Dendritic cell treated with granulocyte-macrophage colony-stimulating factor and Interleukin-4, amounts not matched to agents 40 ng/mL and 50 ng/mL, for 4 days (primary cell): ENCODE measurements at regions not wholly inside any gene's neighbourhood (a gene's known extent, or its start where the extent isn't known, plus 50 kb on each side); places are given as distances from the start of the nearest gene placed in this dataset.
"Not testable (repeated sequence)": the region's sequence is repeated elsewhere in the genome, so short reads cannot be mapped to it uniquely, and the experiment has no call there.

Experiments
- H3K27ac Mint-ChIP-seq: one replicate; pipeline ENCODE4 v1.8.0; 2022; ENCODE audit warnings: mild to moderate bottlenecking, mixed read lengths
- H3K27me3 Mint-ChIP-seq: one replicate; pipeline ENCODE4 v1.8.0; 2022; ENCODE audit warnings: mild to moderate bottlenecking, mixed read lengths
- H3K36me3 Mint-ChIP-seq: one replicate; pipeline ENCODE4 v1.8.0; 2022; ENCODE audit warnings: low read depth, mixed read lengths
- H3K4me1 Mint-ChIP-seq: one replicate; pipeline ENCODE4 v1.8.0; 2022; ENCODE audit warnings: low read depth, mixed read lengths
- H3K4me3 Mint-ChIP-seq: one replicate; pipeline ENCODE4 v1.8.0; 2022; ENCODE audit warnings: mild to moderate bottlenecking, moderate library complexity, mixed read lengths
- H3K9me3 Mint-ChIP-seq: one replicate; pipeline ENCODE4 v1.8.0; 2022; ENCODE audit warnings: mixed read lengths
- intact Hi-C: fragments of 100-400 bp; cut with micrococcal nuclease; formaldehyde crosslinking; loops from one replicate; pipeline ENCODE4 v1.15.0; 2022

DNA sequence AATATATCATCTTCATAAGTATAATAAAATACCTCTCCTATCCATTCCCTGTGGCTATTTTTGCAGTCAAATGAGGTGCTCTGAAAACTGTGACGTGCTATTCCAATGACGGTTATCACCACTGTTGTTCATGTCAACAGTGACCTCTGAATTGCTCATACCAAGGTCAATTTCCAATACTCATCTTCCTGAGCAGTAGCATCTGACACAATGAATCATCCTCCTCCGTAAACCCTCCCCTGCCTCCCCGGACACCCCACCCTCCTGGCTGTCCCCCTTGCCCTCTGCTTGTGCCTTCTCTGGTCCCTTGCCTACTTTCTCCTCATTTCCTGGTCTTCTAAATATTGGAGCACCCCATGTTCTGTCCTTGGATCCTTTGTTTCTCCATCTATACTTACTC lies 77.7 kb upstream of the SLC22A23 start:
- intact Hi-C loops = no loop called here
- Mint-ChIP-seq H3K27ac (no peak overlapping the region), H3K4me1 (no peaks in the 10 kb centered on the region), H3K27me3 (peaks cover 7% of the 10 kb centered on the region), H3K9me3 (no peaks in the 10 kb centered on the region), H3K4me3 (no peak overlapping the region), H3K36me3 (no peaks in the 10 kb centered on the region)

- Mint-ChIP-seq H3K27me3 (peaks cover 7% of the 10 kb centered on the region), H3K36me3 (no peaks in the 10 kb centered on the region), H3K9me3 (no peaks in the 10 kb centered on the region), H3K4me3 (no peak overlapping the region), H3K27ac (no peak overlapping the region), H3K4me1 (no peaks in the 10 kb centered on the region)
- intact Hi-C loops = no loop called here
Measured at GRCh38 chr6:3533981-3534380, 77.1 kb upstream of the SLC22A23 start.

GRCh38 chr6:3532296-3532916 lies 75.6 kb upstream of the SLC22A23 start:
- intact Hi-C loops = no loop called here
- Mint-ChIP-seq H3K9me3 (no peaks in the 10 kb centered on the region), H3K36me3 (no peaks in the 10 kb centered on the region), H3K4me3 (no peak overlapping the region), H3K27ac (no peak overlapping the region), H3K27me3 (peaks cover 3% of the 10 kb centered on the region), H3K4me1 (no peaks in the 10 kb centered on the region)

DNA sequence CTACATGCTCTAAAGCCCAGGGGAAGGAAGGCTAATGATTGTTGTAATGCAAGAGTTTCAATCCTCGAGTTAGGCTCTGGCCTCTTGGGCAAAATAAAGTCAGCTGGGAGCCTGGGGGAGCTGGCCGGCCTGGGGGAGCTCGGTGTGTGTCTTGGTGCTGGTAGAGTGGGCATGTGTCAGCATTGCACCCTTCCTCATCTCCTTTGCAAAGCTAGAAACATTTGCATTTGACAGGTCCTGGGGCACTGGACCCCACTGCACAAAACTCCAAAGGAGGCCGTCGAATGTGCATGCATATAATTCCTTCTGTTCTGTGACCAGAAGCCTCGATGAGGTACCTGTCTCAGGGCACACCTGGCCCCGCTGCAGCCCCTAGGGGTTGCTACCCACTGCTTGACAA lies 74.6 kb upstream of the SLC22A23 start:
- H3K9me3 Mint-ChIP-seq = no peaks in the 10 kb centered on the region
- no peaks in the 10 kb centered on the region for H3K4me1 Mint-ChIP-seq
- H3K27me3 Mint-ChIP-seq = peaks cover 3% of the 10 kb centered on the region
- H3K27ac Mint-ChIP-seq = no peak overlapping the region
- intact Hi-C loops = no loop called here
- H3K4me3 Mint-ChIP-seq = no peak overlapping the region
- no peaks in the 10 kb centered on the region for H3K36me3 Mint-ChIP-seq

DNA sequence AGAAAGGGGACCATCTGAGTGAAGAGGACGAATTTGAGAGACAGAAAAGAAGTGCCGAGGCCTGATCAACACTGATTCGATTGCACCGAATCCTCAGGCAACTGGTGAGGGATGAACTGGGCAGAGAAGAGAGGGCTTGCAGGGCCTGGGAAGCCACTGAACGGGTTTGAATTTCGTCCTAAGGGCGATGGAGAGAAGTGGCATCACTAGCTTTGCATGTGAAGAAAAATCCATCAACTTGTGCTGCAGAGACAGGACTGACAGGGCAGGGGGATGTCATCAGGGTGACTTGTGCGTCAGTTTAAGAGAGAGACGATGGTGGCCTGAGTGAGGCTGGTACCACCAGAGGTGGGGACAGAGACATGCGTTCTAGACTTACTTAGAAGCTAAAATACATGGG lies 73.7 kb upstream of the SLC22A23 start:
- no peak overlapping the region for H3K4me3 Mint-ChIP-seq
- no peak overlapping the region for H3K27ac Mint-ChIP-seq
- H3K9me3 Mint-ChIP-seq = no peaks in the 10 kb centered on the region
- H3K27me3 Mint-ChIP-seq = peaks cover 3% of the 10 kb centered on the region
- H3K4me1 Mint-ChIP-seq = no peaks in the 10 kb centered on the region
- no peaks in the 10 kb centered on the region for H3K36me3 Mint-ChIP-seq
- intact Hi-C loops = no loop called here

DNA sequence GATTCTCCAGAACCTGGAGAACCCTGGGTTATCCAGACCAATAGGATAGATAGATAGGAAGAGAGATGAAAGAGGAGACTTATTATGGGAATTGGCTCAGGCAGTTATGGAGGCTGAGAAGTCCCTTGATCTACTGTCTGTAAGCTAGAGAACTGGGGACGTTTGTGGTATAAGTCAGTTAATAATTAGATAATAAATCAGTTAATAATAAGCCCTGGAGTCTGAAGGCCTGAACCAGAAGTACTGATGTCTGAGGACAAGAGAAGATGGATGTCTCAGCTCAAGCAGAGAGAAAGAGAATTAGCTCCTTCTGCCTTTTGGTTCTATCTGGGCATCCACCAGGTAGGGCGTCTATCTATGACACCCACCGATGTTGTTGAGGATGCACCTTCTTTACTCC lies 72.9 kb upstream of the SLC22A23 start:
- H3K4me3 Mint-ChIP-seq = no peak overlapping the region
- H3K36me3 Mint-ChIP-seq = no peaks in the 10 kb centered on the region
- H3K9me3 Mint-ChIP-seq = no peaks in the 10 kb centered on the region
- H3K27me3 Mint-ChIP-seq = peaks cover 3% of the 10 kb centered on the region
- H3K4me1 Mint-ChIP-seq = no peaks in the 10 kb centered on the region
- intact Hi-C loops = no loop called here
- no peak overlapping the region for H3K27ac Mint-ChIP-seq

DNA sequence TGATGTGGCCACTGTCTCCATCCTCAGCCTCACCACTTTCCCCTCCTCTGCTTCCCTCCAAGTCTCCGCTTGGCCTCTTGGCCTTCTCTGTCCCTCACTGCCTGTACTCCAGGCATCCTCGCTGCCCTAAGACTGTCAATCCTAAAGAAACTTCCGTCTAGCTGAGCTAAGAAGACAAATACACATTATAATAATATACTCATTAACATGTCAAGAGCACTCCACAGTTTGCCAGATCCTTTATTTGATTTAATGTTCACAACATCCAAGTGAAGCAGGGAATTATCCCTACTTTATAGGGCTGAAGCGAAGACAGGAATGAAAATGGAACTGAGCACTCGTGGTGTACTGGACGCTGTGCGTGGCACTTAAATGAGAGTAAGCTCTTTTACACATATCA lies 72.4 kb upstream of the SLC22A23 start:
- H3K36me3 Mint-ChIP-seq = no peaks in the 10 kb centered on the region
- H3K4me3 Mint-ChIP-seq = no peak overlapping the region
- H3K27me3 Mint-ChIP-seq = peaks cover 3% of the 10 kb centered on the region
- H3K9me3 Mint-ChIP-seq = no peaks in the 10 kb centered on the region
- no peak overlapping the region for H3K27ac Mint-ChIP-seq
- no peaks in the 10 kb centered on the region for H3K4me1 Mint-ChIP-seq
- intact Hi-C loops = no loop called here

GRCh38 chr6:3528081-3528671 lies 71.3 kb upstream of the SLC22A23 start:
- intact Hi-C loops, H3K36me3 Mint-ChIP-seq, H3K27me3 Mint-ChIP-seq, H3K9me3 Mint-ChIP-seq, H3K4me1 Mint-ChIP-seq, H3K27ac Mint-ChIP-seq, H3K4me3 Mint-ChIP-seq: not testable (repeated sequence)

DNA sequence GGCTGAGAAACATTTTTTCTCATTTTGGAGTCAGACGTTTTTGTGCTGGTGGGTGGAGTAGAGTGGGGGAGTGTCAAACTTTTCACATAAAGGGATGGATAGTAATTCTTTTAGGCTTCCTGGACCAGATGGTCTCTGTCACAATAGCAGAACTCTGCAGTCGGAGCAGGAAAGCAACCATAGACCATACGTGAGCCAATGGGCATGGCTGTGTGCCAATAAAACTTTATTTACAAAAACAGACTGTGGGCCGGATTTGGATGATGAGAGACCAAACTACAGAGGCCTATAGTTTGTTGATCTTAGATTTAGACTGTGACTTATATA lies 70.8 kb upstream of the SLC22A23 start:
- no peaks in the 10 kb centered on the region for H3K4me1 Mint-ChIP-seq
- H3K4me3 Mint-ChIP-seq = no peak overlapping the region
- intact Hi-C loops = no loop called here
- H3K9me3 Mint-ChIP-seq = no peaks in the 10 kb centered on the region
- no peaks in the 10 kb centered on the region for H3K36me3 Mint-ChIP-seq
- H3K27me3 Mint-ChIP-seq = peaks cover 6% of the 10 kb centered on the region
- H3K27ac Mint-ChIP-seq = no peak overlapping the region

GRCh38 chr6:3526962-3527650 lies 70.3 kb upstream of the SLC22A23 start:
- Mint-ChIP-seq H3K36me3 (no peaks in the 10 kb centered on the region), H3K4me3 (no peak overlapping the region), H3K4me1 (no peaks in the 10 kb centered on the region), H3K27ac (no peak overlapping the region), H3K27me3 (peaks cover 4% of the 10 kb centered on the region), H3K9me3 (no peaks in the 10 kb centered on the region)
- intact Hi-C loops = no loop called here

GRCh38 chr6:3525915-3526314 lies 69.1 kb upstream of the SLC22A23 start:
- Mint-ChIP-seq H3K4me1 (no peaks in the 10 kb centered on the region), H3K9me3 (no peaks in the 10 kb centered on the region), H3K27me3 (peaks cover 4% of the 10 kb centered on the region), H3K27ac (no peak overlapping the region), H3K4me3 (no peak overlapping the region), H3K36me3 (no peaks in the 10 kb centered on the region)
- intact Hi-C loops = no loop called here

DNA sequence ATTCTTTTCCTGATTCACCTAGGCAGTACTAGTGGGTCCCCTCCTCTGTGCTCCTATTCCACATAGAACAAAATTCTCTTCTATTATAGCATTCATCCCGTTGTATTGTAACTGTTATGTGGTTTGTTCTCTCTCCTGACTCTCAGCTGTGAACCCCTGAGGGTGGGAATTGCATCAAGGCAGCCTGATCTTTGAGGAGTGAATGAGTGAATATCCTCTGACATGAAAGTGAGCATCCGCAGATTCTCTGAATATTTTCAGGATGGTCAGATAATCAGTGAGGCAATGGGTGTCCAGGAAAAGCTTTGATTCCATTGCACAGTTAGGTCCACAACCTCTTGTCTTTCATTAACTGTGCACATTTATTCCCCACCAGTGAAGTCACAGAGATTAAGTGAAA lies 67.6 kb upstream of the SLC22A23 start:
- no peak overlapping the region for H3K27ac Mint-ChIP-seq
- intact Hi-C loops = no loop called here
- H3K4me3 Mint-ChIP-seq = no peak overlapping the region
- peaks cover 8% of the 10 kb centered on the region for H3K27me3 Mint-ChIP-seq
- no peaks in the 10 kb centered on the region for H3K9me3 Mint-ChIP-seq
- no peaks in the 10 kb centered on the region for H3K36me3 Mint-ChIP-seq
- H3K4me1 Mint-ChIP-seq = no peaks in the 10 kb centered on the region

GRCh38 chr6:3523966-3524365 lies 67.1 kb upstream of the SLC22A23 start:
- Mint-ChIP-seq H3K4me1 (no peaks in the 10 kb centered on the region), H3K9me3 (no peaks in the 10 kb centered on the region), H3K4me3 (no peak overlapping the region), H3K27ac (no peak overlapping the region), H3K27me3 (peaks cover 8% of the 10 kb centered on the region), H3K36me3 (no peaks in the 10 kb centered on the region)
- intact Hi-C loops = no loop called here

DNA sequence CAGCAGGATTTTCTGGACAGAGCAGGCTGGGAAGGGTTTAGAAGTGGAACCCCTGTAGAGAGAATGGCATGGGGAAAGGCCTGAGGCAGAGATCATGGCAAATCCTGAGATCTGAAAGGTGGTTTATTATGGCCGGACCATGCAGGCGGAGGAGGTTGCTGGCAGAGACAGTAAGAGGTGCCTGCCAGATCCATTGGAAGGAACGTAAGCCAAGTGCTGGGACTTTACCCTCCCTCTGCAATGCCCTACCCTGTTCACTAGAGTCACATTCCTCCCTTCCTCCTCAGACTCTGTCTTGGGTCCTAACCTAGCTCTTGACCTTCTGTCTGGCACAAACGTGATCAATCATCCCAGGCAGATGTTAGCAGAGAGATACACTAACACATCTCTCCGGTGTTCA lies 66.4 kb upstream of the SLC22A23 start:
- intact Hi-C loops = no loop called here

More for the DNA sequence above, 66.4 kb upstream of the SLC22A23 start:
- H3K27me3 Mint-ChIP-seq = peaks cover 8% of the 10 kb centered on the region
- no peaks in the 10 kb centered on the region for H3K4me1 Mint-ChIP-seq
- no peaks in the 10 kb centered on the region for H3K36me3 Mint-ChIP-seq
- no peaks in the 10 kb centered on the region for H3K9me3 Mint-ChIP-seq
- H3K27ac Mint-ChIP-seq = no peak overlapping the region
- H3K4me3 Mint-ChIP-seq = no peak overlapping the region
